ENCODE measurements at regions not wholly inside any gene's neighbourhood (a gene's known extent, or its start where the extent isn't known, plus 50 kb on each side); places are given as distances from the start of the nearest gene placed in this dataset.

GRCh38 chr16:11494433-11494832 lies 92.3 kb downstream of the LITAF start:
- Mint-ChIP-seq H3K9me3 (peaks cover 0 to 10% (median 0%) of the 10 kb centered on the region in 8 donors), H3K27me3 (no peaks in the 10 kb centered on the region), H3K36me3 (peaks cover 2 to 4% of the 10 kb centered on the region in 2 donors), H3K4me1 (peaks cover 5 to 31% (median 11%) of the 10 kb centered on the region in 4 donors), H3K4me3 (no peak overlapping the region), H3K27ac (peak overlapping the region in 1 of 7 donors; percentile 35)
- no peaks in the 10 kb centered on the region for H3K27me3 ChIP-seq (ENCODE audit: insufficient read depth, low read length)
- DNase-seq: no peak
- ChIA-PET POLR2A (ENCODE audit: partially characterized antibody) (no interaction called here), CTCF (ENCODE audit: partially characterized antibody) (no interaction called here)
- intact Hi-C loops (cut with micrococcal nuclease): no loop called here
- no peak overlapping the region for H3K27ac ChIP-seq (ENCODE audit: low read depth, low read length)
- H3K36me3 ChIP-seq (ENCODE audit: insufficient read depth, low read length): no peaks in the 10 kb centered on the region
- H3K4me1 ChIP-seq (ENCODE audit: insufficient read depth, low read length): peaks cover 3% of the 10 kb centered on the region
- no peak overlapping the region for H3K4me3 ChIP-seq (ENCODE audit: low read length in 2 of 2)
- H3K9me3 ChIP-seq (ENCODE audit: control insufficient read depth in 1 of 2, low read length in 2 of 2): no peaks in the 10 kb centered on the region

- H3K9me3 Mint-ChIP-seq: peaks cover 0 to 7% (median 0%) of the 10 kb centered on the region in 8 donors
- no peaks in the 10 kb centered on the region for H3K36me3 ChIP-seq (ENCODE audit: insufficient read depth, low read length)
- CTCF ChIA-PET (ENCODE audit: partially characterized antibody): no interaction called here
Measured at GRCh38 chr16:11495066-11495407, 91.7 kb downstream of the LITAF start.

More at GRCh38 chr16:11495066-11495407, 91.7 kb downstream of the LITAF start:
- Histone ChIP-seq H3K4me1 (ENCODE audit: insufficient read depth, low read length) (peaks cover 3% of the 10 kb centered on the region), H3K4me3 (ENCODE audit: low read length in 2 of 2) (no peak overlapping the region), H3K9me3 (ENCODE audit: control insufficient read depth in 1 of 2, low read length in 2 of 2) (no peaks in the 10 kb centered on the region), H3K27me3 (ENCODE audit: insufficient read depth, low read length) (no peaks in the 10 kb centered on the region), H3K27ac (ENCODE audit: low read depth, low read length) (no peak overlapping the region)
- no peak for DNase-seq
- no peaks in the 10 kb centered on the region for H3K36me3 Mint-ChIP-seq
- H3K27ac Mint-ChIP-seq: peak overlapping the region in 3 of 7 donors; percentile 29 to 77 (median 73)
- H3K4me3 Mint-ChIP-seq: no peak overlapping the region
- intact Hi-C loops (cut with micrococcal nuclease): no loop called here
- no peaks in the 10 kb centered on the region for H3K27me3 Mint-ChIP-seq
- POLR2A ChIA-PET (ENCODE audit: partially characterized antibody): interaction anchor here (0.6 kb wide), 1 partner anchor 421 kb away, joined by 3 read pairs; no protein-coding TSS in a partner anchor
- peaks cover 5 to 31% (median 11%) of the 10 kb centered on the region in 4 donors for H3K4me1 Mint-ChIP-seq

Data from CD4-positive, alpha-beta memory T cell (primary cell).